Thyroid gland (tissue), 4 donors: ENCODE measurements at regions not wholly inside any gene's neighbourhood (a gene's known extent, or its start where the extent isn't known, plus 50 kb on each side); places are given as distances from the start of the nearest gene placed in this dataset.

Experiments
- CTCF ChIP-seq, 6 experiments: fragments of 200-600 bp in 3 of 6; fragments of 450-650 bp in 3 of 6; sonication (generic) in 3 of 6; IDR thresholded peaks; one replicate each; pipeline ENCODE4 v1.5.1; 2016 to 2019; ENCODE audit warnings: antibody characterized with exemption in 6 of 6, mild to moderate bottlenecking in 2 of 6, inconsistent platforms in 1 of 6, moderate library complexity in 1 of 6
- POLR2A ChIP-seq, 2 donors: fragments of 450-650 bp; IDR thresholded peaks; one replicate each; pipeline ENCODE4 v1.6.1; 2017; ENCODE audit warnings: antibody characterized with exemption in 2 of 2, mild to moderate bottlenecking in 2 of 2, moderate library complexity in 1 of 2

DNA sequence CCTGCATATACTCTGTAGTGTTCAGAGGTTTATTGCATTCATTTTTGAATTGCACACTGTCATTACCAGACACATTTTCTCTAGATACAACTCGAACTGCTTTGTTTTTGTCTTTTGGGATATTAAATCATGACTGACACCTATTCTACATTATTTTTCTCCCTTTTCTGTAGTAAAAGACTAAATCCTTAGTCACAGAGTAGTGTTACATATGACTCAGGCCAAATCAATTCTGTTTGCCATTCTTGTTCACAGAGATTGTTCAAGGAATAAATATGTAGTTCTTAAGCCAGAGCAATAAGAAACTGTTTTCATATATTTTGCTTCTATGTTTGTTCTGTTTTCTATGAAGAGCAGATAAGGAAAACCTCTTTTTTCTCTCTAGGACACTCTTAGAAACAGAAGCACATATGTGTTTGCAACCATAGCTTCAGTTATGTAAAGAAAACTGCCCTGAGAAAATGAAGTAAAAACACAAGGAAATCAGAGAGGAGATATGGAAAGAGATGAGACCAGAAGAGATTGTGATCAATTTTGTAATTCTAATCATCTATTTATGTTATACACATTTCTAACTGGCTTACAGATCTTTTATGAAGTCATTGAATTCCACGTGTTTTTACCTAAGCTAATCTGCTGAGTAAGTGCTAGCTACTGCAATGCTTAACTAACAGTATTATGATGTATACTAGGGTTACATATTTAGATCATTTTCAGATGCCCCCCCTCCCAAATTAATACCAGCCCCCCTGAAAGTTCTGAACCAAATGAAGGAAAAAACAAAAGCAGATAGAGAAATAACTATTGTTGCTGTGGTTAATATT is 1995.6 kb upstream of the CDH6 start:
- TF ChIP-seq POLR2A (IDR thresholded peaks at IDR 0.05) (no peak), CTCF (IDR thresholded peaks at IDR 0.05) (no peak)
